ENCODE measurements at regions not wholly inside any gene's neighbourhood (a gene's known extent, or its start where the extent isn't known, plus 50 kb on each side); places are given as distances from the start of the nearest gene placed in this dataset.
A peak's percentile ranks its signal among the peaks of the same experiment; 100 is the strongest.

- DNase-seq, result no peak
Measured at GRCh38 chr12:25716842-25717241, 163.8 kb upstream of the LMNTD1 start.

DNA sequence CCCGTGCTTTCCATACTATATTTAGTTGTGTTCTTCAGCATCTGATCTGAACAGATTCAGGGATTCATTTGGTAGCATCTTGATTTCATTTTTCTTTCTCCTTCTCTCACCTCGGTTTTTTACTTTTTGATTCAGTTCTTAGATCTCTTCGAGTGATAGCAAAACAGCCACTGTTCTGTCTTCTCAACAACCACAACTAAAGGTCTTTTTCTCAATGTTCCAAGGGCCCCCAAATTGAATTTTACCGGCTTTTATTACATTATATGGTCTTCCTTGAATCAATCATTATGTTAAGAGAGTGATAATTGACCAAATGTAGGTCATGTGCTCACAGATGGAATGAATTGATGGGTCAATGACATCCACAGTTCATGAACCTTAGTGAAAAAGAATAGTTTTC, 164.5 kb upstream of the LMNTD1 start:
- DNase-seq, result no peak

DNA sequence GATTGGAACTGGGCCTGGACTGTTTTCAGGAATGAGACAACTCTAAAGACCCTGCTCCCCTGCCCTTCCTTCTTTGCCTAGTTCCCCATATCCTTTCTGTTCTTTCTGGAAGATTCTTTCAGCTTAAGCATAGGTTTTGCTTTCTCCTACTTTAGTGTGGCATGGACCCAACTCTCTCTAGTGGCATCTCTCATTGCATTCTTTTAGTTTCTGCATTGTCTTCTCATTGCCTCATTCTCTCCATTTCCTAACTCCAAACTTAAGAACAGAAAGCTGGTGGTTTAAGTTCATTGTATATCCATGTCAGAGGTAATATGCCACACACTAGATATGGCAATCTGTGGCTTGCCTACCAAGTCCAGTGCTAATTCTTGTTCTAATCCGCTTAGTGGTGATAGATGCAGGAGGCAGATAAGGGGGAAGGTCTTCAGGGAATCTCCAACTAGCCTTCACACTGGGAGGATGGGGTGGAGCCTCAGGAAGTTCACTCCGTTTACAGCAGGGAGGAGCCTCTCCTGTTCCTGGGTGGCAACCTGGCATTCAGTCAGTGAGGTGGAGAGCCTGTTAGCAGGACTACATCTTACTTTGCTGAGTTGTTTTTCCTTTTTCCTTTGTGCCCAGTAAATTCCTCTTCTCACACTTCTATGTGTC, 165.1 kb upstream of the LMNTD1 start:
- no peak for DNase-seq

- DNase-seq, result no peak
Measured at GRCh38 chr12:25719505-25719904, 166.4 kb upstream of the LMNTD1 start.

DNA sequence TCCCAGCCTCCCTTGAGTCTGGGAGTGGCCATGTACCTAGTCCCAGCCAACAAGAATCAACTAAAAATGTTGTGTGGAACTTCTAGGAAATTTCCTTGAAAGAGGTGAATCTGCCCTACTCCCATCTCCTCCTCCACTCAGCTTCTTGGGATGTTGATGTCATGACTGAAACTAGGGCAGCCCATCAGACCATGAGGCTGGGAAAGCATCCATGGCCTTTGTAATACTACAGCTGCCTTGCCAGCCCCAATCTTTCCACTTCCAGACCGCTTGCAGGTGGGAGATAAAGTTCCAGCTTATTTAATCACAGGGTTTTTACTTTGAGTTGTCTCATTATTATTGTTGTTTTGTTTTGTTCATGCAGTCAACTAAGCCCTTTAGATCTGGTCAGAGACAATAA, 170.3 kb upstream of the LMNTD1 start:
- no peak for DNase-seq

- no peak for DNase-seq
Measured at GRCh38 chr12:25723921-25724491, 170.9 kb upstream of the LMNTD1 start.

DNA sequence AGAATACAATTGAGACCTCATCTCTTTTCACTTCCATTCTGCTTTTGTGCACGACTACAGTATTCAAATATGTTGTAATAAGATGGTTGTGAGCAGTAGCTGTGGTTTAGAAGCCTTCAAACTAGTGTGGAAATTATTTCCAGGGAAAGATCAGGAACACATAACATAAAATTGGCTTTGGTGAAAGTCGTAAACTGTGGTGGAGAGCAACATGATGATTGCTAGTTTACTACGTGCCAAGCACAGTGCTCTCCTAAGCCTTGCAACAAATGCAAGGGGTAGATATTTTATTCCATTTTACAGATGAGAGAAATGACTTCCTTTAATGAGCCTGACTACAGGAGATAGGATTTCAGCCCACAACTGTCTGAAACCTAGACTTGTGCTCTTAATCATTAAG, 172.4 kb upstream of the LMNTD1 start:
- DNase-seq, result no peak

DNA sequence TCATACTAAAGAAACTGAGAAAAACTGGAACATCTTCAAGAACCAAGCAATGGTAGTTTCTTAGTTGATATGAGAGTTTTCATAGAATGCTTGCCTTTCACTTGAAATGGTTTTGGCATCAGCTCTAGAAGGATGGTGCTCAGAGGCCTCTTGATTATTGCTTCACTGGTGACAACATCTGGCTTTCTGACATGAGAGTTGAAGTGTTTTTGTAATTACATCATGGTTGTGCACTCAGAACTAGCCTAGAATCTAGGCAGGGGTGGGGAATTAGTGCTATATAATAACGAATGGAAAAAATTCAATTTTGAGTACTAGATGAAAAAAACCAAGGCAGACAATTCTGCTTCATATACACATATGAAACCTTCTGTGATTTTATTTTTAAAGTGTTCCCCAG, 172.8 kb upstream of the LMNTD1 start:
- DNase-seq, result no peak

GRCh38 chr12:25728056-25728595, 175.0 kb upstream of the LMNTD1 start:
- DNase-seq, result no peak

DNA sequence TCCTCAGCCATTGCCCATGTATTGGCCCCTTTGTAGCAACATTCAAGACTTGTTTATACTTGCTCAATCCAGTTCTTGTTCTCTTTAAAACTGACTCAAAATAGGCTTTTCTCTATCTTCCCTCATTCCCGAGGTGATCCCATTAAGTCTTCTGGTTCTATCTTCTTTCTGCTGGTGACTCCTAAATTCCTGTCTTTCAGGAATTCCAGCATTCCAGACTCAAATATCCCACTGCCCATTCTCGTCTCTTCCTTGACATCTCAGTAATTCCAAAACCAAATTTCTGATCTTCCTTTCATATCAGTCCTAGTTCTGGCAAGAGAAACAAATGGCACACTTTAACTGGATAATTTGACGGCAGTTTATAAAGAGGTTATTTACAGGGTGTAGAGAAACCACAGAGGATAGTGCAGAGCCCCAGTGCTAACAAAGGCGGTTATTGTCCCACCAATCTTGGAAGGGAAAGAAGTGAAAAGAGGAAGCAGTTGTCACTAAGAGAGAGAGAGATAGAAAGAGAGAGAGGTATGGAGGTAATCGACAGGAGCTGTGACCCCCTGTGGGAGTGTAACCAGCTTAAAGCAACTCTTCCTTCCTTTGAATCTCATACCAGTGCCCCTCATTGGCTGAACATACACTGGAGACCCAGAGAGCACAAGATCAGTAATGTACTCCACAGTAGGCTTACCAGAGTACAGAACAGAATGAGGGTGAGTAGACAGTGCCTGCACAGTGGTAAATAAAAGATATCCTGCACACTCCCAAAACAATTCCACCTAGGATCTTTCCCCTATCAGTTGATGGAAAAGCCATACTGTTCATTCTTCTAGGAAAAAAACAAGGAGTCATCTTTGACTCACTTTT, 177.6 kb upstream of the LMNTD1 start:
- no peak for DNase-seq

DNA sequence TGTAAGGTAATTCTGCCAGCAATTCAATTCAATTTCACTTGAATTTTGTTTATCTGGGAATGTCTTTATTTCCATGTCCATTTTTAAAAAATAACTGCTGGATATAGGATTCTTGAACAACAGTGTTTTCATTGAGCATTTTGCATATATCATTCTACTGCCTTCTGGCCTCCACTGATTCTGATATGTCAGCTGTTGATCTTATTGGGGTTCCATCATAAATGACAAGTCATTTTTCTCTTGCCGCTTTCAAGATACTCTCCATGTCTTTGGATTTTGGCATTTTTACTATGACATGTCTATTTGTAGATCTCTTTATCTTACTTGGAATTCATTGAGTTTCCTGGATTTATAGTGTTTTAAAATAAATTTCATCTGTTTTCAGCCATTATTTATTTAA, 180.5 kb upstream of the LMNTD1 start:
- DNase-seq, result no peak

GRCh38 chr12:25734529-25735180, 181.6 kb upstream of the LMNTD1 start:
- no peak for DNase-seq

GRCh38 chr12:25740617-25741016, 187.5 kb upstream of the LMNTD1 start:
- no peak for DNase-seq

DNA sequence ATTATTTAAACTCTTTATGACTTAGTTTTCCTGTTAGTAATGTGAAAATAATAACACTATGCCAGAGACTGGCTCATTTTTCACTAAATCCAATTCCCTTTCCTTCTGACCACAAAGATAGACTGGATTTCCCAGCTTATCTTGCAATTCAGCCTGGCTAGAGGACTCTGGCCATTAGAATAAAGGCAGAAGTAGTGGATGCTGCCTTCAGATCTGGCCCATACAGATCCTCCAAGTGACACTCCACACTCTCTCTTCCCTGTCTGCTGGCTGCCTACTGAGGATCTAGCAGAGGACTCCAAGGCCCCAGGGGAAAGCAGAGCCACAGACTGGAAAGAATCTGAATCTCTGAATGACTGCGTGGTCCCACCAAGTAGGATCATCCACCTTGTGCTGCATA, 188.8 kb upstream of the LMNTD1 start:
- no peak for DNase-seq

GRCh38 chr12:25743679-25744215, 190.7 kb upstream of the LMNTD1 start:
- DNase-seq, result peak in 1 of 3 donors; percentile 9

GRCh38 chr12:25744313-25744712, 191.2 kb upstream of the LMNTD1 start:
- DNase-seq, result no peak

GRCh38 chr12:25745281-25745680, 192.2 kb upstream of the LMNTD1 start:
- DNase-seq, result no peak

DNA sequence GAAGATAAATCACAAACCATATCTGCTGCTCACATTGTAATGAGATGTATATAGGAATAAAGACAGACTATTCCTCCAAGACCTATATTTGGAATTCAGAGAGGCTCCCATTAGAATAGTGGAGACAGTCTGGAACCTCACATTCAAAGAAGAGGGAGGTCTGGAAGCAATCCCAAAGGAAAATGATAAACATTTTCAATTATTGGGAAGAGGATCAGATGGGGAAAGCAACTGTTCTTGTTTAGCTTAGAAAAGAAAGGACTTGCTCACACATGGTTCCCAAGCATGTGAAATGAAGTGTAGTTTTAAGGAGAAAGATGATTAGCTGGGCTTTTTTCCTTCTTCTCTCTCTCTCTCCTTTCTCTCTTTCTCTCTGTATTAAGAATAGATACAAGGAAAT, 193.0 kb upstream of the LMNTD1 start:
- DNase-seq, result no peak

DNA sequence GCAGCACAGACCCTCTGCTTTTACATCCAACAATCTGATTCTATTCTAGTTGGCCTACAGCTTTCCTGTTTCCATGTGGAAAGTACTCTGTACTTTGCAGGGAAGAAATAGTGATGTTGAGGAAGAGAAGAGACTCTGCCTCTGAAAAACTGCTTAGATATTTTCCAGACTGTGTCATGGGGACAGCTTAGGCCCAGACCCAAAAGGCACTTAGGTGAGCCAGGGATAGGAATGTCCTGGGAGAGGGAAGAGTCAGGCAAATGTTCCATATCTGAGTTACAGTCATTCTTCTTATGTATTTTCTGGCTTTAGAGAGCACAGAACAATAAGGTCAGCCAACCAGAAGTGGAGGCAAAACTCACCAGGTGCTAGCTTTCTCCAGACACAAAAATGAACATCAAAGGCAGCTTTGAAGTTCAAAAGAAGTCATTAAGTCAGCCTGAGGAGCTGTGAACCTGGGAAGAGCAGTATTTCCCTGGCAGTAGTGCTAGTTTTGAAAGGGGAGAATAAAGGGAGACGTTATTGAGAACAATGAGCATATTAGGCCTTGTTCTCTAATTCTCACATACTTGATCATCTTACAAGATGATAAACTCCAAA, 199.7 kb upstream of the LMNTD1 start:
- no peak for DNase-seq

DNA sequence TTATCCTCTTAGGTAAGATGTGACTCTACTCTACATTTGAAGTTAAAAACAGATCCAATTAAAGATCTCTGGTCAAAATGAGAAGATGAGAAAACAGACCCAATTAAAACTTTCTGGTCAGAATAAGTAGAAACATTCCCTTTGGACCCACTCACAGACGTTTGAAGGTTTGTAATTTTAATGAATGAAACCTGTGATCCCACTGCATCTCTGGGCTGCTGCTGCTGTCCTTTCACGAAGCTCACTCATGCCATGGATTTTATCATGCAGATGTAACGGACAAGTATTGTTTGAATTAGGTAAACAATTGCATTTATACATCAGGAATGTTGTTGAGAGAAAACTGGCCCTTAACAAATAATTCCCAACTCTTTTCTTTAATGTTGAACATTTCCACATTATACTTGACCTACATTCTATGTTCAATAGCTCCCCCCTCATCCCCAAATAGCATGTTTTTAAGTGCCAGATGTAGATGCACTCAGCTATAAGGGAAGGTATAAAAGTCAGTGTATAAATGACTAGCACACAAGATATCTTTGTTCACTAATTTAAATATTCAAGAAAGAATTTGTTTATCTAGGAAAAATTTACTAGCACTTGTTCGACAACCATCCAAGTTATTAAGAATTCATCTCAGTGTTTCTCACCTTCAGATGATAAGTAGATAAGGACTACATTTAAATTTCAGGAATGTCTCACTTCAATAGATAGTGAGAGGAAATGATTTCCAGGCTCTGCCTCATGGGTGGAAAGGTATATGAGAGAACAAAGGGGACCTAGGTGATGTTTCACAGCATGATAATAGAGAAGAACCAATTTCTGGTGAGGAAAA, 202.3 kb upstream of the LMNTD1 start:
- no peak for DNase-seq

- DNase-seq, result no peak
Measured at GRCh38 chr12:25755971-25756260, 202.6 kb upstream of the RASSF8 start.

Data from suppressor macrophage treated with lipopolysaccharide for 1 hour (primary cell).